WTC11 (cell line): ENCODE measurements at regions not wholly inside any gene's neighbourhood (a gene's known extent, or its start where the extent isn't known, plus 50 kb on each side); places are given as distances from the start of the nearest gene placed in this dataset.

ENCODE experiments used
- ATAC-seq: fragments of 200-7000 bp; cut with Tn5 transposase; 2 replicates; pipeline ENCODE4 v1.10.0; 2021; ENCODE audit warnings: mild to moderate bottlenecking, moderate library complexity
- CTCF ChIA-PET: fragments of 300-600 bp; sonication (Branson Sonifier 250); formaldehyde crosslinking; loops from one replicate; lab custom pipeline; 2021; ENCODE audit warnings: antibody characterized with exemption; lab: Charles Lee
- POLR2A ChIA-PET: fragments of 350-600 bp; sonication (Branson Sonifier 250); formaldehyde crosslinking; loops from one replicate; lab custom pipeline; 2021; ENCODE audit warnings: antibody characterized with exemption; lab: Charles Lee
- DNase-seq: peaks from one replicate; pipeline ENCODE4 v3.0.0; 2021; ENCODE audit warnings: low spot score
- H3K27ac Mint-ChIP-seq: 2 replicates; pipeline ENCODE4 v1.8.0; 2021; ENCODE audit warnings: mixed read lengths
- H3K27me3 Mint-ChIP-seq: 2 replicates; pipeline ENCODE4 v1.8.0; 2021; ENCODE audit warnings: low read depth, mild to moderate bottlenecking, moderate library complexity, mixed read lengths
- H3K36me3 Mint-ChIP-seq: 2 replicates; pipeline ENCODE4 v1.8.0; 2021; ENCODE audit warnings: mixed read lengths
- H3K4me1 Mint-ChIP-seq: 2 replicates; pipeline ENCODE4 v1.8.0; 2022; ENCODE audit warnings: mixed read lengths
- H3K4me3 Mint-ChIP-seq: 2 replicates; pipeline ENCODE4 v1.8.0; 2021; ENCODE audit warnings: mild to moderate bottlenecking, moderate library complexity, mixed read lengths
- H3K9me3 Mint-ChIP-seq: 2 replicates; pipeline ENCODE4 v1.8.0; 2021; ENCODE audit warnings: mixed read lengths
- CBFB ChIP-seq: sonication (generic); formaldehyde crosslinking; IDR thresholded peaks from 2 replicates; pipeline ENCODE4 v1.8.1; 2022; ENCODE audit warnings: mild to moderate bottlenecking, low read depth, missing genetic modification reagents
- ESRRA ChIP-seq: sonication (generic); formaldehyde crosslinking; IDR thresholded peaks from 2 replicates; pipeline ENCODE4 v1.8.1; 2022; ENCODE audit warnings: mild to moderate bottlenecking, missing genetic modification reagents, borderline replicate concordance
- IRF2 ChIP-seq: sonication (generic); formaldehyde crosslinking; IDR thresholded peaks from 2 replicates; pipeline ENCODE4 v1.8.0; 2022; ENCODE audit warnings: low read depth, missing genetic modification reagents, borderline replicate concordance
- NR2C2 ChIP-seq: sonication (generic); formaldehyde crosslinking; IDR thresholded peaks from 2 replicates; pipeline ENCODE4 v1.8.0; 2022; ENCODE audit warnings: mild to moderate bottlenecking, missing genetic modification reagents
- OVOL2 ChIP-seq: fragments of 250-450 bp; sonication (Bioruptor Pico); IDR thresholded peaks from 2 replicates; pipeline ENCODE4 v1.9.0; 2021; ENCODE audit warnings: mild to moderate bottlenecking, borderline replicate concordance
- TEAD1 ChIP-seq: sonication (generic); formaldehyde crosslinking; IDR thresholded peaks from 2 replicates; pipeline ENCODE4 v1.8.0; 2022; ENCODE audit warnings: mild to moderate bottlenecking, missing genetic modification reagents
- TEAD4 ChIP-seq: sonication (generic); formaldehyde crosslinking; IDR thresholded peaks from 2 replicates; pipeline ENCODE4 v1.8.0; 2022; ENCODE audit warnings: mild to moderate bottlenecking, missing genetic modification reagents
- TP53 ChIP-seq: sonication (generic); formaldehyde crosslinking; IDR thresholded peaks from 2 replicates; pipeline ENCODE4 v1.8.1; 2023; ENCODE audit warnings: mild to moderate bottlenecking, missing genetic modification reagents
- ZNF138 ChIP-seq: sonication (generic); formaldehyde crosslinking; conservative IDR thresholded peaks from 2 replicates; pipeline ENCODE4 v1.8.1; 2022; ENCODE audit warnings: mild to moderate bottlenecking, moderate library complexity, missing genetic modification reagents
- ZNF671 ChIP-seq: fragments of 250-450 bp; sonication (Bioruptor Pico); IDR thresholded peaks from 2 replicates; pipeline ENCODE4 v1.8.0; 2021; ENCODE audit warnings: mild to moderate bottlenecking
- TF ChIP-seq, protein P1 (sequence below): sonication (generic); formaldehyde crosslinking; IDR thresholded peaks from 2 replicates; pipeline ENCODE4 v1.8.0; 2022; ENCODE audit warnings: mild to moderate bottlenecking, missing genetic modification reagents
- TF ChIP-seq, protein P2 (sequence below): fragments of 250-450 bp; sonication (Bioruptor Pico); IDR thresholded peaks from 2 replicates; pipeline ENCODE4 v1.9.0; 2021; ENCODE audit warnings: moderate library complexity, mild to moderate bottlenecking, inconsistent platforms, borderline replicate concordance
- TF ChIP-seq, protein P3 (sequence below): sonication (generic); formaldehyde crosslinking; IDR thresholded peaks from 2 replicates; pipeline ENCODE4 v1.8.1; 2023; ENCODE audit warnings: mild to moderate bottlenecking, missing genetic modification reagents, moderate library complexity
- TF ChIP-seq, protein P4 (sequence below): sonication (generic); formaldehyde crosslinking; IDR thresholded peaks from 2 replicates; pipeline ENCODE4 v1.8.0; 2023; ENCODE audit warnings: missing genetic modification reagents
- TF ChIP-seq, protein P5 (sequence below): fragments of 250-450 bp; sonication (Bioruptor Pico); conservative IDR thresholded peaks from 2 replicates; pipeline ENCODE4 v1.9.0; 2021; ENCODE audit warnings: mild to moderate bottlenecking
- TF ChIP-seq, protein P6 (sequence below): sonication (generic); formaldehyde crosslinking; IDR thresholded peaks from 2 replicates; pipeline ENCODE4 v1.8.1; 2022; ENCODE audit warnings: low read depth, missing genetic modification reagents, borderline replicate concordance
- TF ChIP-seq, protein P7 (sequence below): sonication (generic); formaldehyde crosslinking; IDR thresholded peaks from 2 replicates; pipeline ENCODE4 v1.8.1; 2022; ENCODE audit warnings: mild to moderate bottlenecking, missing genetic modification reagents, moderate library complexity, borderline replicate concordance

DNA sequence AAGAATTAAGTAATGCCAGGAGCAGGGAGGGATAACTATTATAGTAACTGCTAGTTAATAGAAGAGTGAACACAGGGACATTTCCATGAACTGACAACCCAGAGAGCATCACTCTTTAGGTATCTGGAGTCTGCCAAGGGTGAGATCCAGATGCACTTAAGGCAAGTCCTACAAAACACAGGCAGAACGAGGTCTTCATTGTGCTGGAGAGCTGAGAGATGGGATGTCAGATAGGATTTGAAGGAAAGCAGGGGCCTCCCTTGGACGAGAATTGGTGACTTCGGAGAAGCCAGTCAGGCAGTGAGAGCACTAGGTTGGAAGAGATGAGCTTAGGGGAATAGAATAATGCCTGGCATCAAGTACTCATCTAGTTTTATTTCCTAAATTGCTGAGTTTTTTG lies 684.5 kb downstream of the GATA3 start:
- H3K27me3 Mint-ChIP-seq, result no peaks in the 10 kb centered on the region
- no peak overlapping the region; the same call in 1 of the 2 replicates for H3K27ac Mint-ChIP-seq
- no peak overlapping the region for H3K4me3 Mint-ChIP-seq
- no peaks in the 10 kb centered on the region for H3K4me1 Mint-ChIP-seq
- ChIA-PET POLR2A (no interaction called here), CTCF (no interaction called here)
- TF ChIP-seq TEAD1 (CRISPR knock-in tag) (no peak), OVOL2 (CRISPR knock-in tag) (no peak), TEAD4 (no peak), IRF2 (no peak), NR2C2 (CRISPR knock-in tag) (no peak), ESRRA (CRISPR knock-in tag) (no peak), CBFB (CRISPR knock-in tag) (no peak), ZNF671 (no peak), ZNF138 (no peak), TP53 (no peak)
- TF ChIP-seq, protein P1, sequence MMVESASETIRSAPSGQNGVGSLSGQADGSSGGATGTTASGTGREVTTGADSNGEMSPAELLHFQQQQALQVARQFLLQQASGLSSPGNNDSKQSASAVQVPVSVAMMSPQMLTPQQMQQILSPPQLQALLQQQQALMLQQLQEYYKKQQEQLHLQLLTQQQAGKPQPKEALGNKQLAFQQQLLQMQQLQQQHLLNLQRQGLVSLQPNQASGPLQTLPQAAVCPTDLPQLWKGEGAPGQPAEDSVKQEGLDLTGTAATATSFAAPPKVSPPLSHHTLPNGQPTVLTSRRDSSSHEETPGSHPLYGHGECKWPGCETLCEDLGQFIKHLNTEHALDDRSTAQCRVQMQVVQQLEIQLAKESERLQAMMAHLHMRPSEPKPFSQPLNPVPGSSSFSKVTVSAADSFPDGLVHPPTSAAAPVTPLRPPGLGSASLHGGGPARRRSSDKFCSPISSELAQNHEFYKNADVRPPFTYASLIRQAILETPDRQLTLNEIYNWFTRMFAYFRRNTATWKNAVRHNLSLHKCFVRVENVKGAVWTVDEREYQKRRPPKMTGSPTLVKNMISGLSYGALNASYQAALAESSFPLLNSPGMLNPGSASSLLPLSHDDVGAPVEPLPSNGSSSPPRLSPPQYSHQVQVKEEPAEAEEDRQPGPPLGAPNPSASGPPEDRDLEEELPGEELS (CRISPR knock-in tag), result no peak
- TF ChIP-seq, protein P2, sequence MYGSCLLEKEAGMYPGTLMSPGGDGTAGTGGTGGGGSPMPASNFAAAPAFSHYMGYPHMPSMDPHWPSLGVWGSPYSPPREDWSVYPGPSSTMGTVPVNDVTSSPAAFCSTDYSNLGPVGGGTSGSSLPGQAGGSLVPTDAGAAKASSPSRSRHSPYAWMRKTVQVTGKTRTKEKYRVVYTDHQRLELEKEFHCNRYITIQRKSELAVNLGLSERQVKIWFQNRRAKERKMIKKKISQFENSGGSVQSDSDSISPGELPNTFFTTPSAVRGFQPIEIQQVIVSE (CRISPR knock-in tag), result no peak
- TF ChIP-seq, protein P3, sequence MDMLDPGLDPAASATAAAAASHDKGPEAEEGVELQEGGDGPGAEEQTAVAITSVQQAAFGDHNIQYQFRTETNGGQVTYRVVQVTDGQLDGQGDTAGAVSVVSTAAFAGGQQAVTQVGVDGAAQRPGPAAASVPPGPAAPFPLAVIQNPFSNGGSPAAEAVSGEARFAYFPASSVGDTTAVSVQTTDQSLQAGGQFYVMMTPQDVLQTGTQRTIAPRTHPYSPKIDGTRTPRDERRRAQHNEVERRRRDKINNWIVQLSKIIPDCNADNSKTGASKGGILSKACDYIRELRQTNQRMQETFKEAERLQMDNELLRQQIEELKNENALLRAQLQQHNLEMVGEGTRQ (CRISPR knock-in tag), result no peak
- TF ChIP-seq, protein P4, sequence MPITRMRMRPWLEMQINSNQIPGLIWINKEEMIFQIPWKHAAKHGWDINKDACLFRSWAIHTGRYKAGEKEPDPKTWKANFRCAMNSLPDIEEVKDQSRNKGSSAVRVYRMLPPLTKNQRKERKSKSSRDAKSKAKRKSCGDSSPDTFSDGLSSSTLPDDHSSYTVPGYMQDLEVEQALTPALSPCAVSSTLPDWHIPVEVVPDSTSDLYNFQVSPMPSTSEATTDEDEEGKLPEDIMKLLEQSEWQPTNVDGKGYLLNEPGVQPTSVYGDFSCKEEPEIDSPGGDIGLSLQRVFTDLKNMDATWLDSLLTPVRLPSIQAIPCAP (CRISPR knock-in tag), result no peak
- TF ChIP-seq, protein P5, sequence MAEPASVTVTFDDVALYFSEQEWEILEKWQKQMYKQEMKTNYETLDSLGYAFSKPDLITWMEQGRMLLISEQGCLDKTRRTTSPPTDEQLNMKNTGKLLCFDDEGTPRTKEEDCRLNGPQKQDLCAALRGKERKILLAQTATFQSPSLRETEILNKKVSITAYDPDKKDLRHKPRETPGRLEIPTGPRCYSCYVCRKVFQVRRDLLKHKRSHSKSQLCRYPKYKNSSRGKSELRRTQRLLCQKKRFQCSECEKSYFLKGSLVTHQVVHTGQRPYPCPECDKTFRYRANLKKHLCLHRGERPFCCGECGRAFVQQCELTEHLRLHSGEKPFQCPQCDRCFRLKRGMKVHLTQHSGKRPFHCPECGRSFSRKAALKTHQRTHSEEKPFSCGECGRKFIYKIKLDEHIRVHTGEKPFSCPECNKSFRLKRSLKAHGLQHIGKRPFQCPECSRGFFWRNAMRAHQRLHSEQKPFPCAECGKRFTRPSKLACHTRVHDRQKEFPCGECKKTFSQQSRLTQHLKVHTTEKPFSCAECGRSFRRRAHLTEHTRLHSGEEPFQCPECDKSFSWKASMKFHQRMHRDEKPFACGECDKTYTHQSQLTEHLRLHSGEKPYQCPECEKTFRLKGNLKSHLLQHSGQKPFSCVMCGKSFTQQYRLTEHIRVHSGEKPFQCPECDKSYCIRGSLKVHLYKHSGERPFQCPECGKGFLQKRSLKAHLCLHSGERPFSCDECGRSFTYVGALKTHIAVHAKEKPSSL (CRISPR knock-in tag), result no peak
- TF ChIP-seq, protein P6, sequence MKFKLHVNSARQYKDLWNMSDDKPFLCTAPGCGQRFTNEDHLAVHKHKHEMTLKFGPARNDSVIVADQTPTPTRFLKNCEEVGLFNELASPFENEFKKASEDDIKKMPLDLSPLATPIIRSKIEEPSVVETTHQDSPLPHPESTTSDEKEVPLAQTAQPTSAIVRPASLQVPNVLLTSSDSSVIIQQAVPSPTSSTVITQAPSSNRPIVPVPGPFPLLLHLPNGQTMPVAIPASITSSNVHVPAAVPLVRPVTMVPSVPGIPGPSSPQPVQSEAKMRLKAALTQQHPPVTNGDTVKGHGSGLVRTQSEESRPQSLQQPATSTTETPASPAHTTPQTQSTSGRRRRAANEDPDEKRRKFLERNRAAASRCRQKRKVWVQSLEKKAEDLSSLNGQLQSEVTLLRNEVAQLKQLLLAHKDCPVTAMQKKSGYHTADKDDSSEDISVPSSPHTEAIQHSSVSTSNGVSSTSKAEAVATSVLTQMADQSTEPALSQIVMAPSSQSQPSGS (CRISPR knock-in tag), result no peak
- TF ChIP-seq, protein P7, sequence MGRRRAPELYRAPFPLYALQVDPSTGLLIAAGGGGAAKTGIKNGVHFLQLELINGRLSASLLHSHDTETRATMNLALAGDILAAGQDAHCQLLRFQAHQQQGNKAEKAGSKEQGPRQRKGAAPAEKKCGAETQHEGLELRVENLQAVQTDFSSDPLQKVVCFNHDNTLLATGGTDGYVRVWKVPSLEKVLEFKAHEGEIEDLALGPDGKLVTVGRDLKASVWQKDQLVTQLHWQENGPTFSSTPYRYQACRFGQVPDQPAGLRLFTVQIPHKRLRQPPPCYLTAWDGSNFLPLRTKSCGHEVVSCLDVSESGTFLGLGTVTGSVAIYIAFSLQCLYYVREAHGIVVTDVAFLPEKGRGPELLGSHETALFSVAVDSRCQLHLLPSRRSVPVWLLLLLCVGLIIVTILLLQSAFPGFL (CRISPR knock-in tag), result no peak
- ATAC-seq, result no peak
- no peak for DNase-seq
- H3K36me3 Mint-ChIP-seq, result no peaks in the 10 kb centered on the region
- H3K9me3 Mint-ChIP-seq, result no peaks in the 10 kb centered on the region
